ENCODE measurements at regions not wholly inside any gene's neighbourhood (a gene's known extent, or its start where the extent isn't known, plus 50 kb on each side); places are given as distances from the start of the nearest gene placed in this dataset.
A peak's percentile ranks its signal among the peaks of the same experiment; 100 is the strongest.

- no peak overlapping the region for H3K27ac Mint-ChIP-seq
- TF ChIP-seq CTCF (IDR thresholded peaks at IDR 0.05), result no peak
- H3K9me3 Mint-ChIP-seq, result no peaks in the 10 kb centered on the region
- H3K36me3 Mint-ChIP-seq (ENCODE audit: low read depth), result no peaks in the 10 kb centered on the region
- no peak overlapping the region for H3K4me3 Mint-ChIP-seq
- H3K27me3 Mint-ChIP-seq (ENCODE audit: insufficient read depth), result no peaks in the 10 kb centered on the region; the same call in 1 of the 2 replicates
- DNase-seq, result no peak
- peaks cover 34% of the 10 kb centered on the region for H3K4me1 Mint-ChIP-seq (ENCODE audit: low read depth)
These were observed 413.6 kb downstream of the CDH2 start for GRCh38 chr18:27763341-27763740.

- TF ChIP-seq CTCF (IDR thresholded peaks at IDR 0.05), result no peak
- Mint-ChIP-seq H3K4me3 (no peak overlapping the region), H3K36me3 (ENCODE audit: low read depth) (no peaks in the 10 kb centered on the region), H3K4me1 (ENCODE audit: low read depth) (peaks cover 39% of the 10 kb centered on the region), H3K27me3 (ENCODE audit: insufficient read depth) (no peaks in the 10 kb centered on the region; the same call in 1 of the 2 replicates), H3K9me3 (no peaks in the 10 kb centered on the region), H3K27ac (no peak overlapping the region)
- DNase-seq, result no peak
These were observed 414.9 kb downstream of the CDH2 start for GRCh38 chr18:27762054-27762453.

GRCh38 chr18:27752944-27753343, 424.0 kb downstream of the CDH2 start:
- Mint-ChIP-seq H3K4me3 (no peak overlapping the region), H3K9me3 (no peaks in the 10 kb centered on the region), H3K4me1 (ENCODE audit: low read depth) (peaks cover 13% of the 10 kb centered on the region), H3K27ac (no peak overlapping the region), H3K36me3 (ENCODE audit: low read depth) (no peaks in the 10 kb centered on the region), H3K27me3 (ENCODE audit: insufficient read depth) (no peaks in the 10 kb centered on the region; the same call in 1 of the 2 replicates)
- no peak for DNase-seq
- TF ChIP-seq CTCF (IDR thresholded peaks at IDR 0.05), result no peak

- Mint-ChIP-seq H3K9me3 (no peaks in the 10 kb centered on the region), H3K4me3 (no peak overlapping the region), H3K4me1 (ENCODE audit: low read depth) (peaks cover 18% of the 10 kb centered on the region), H3K27ac (no peak overlapping the region), H3K27me3 (ENCODE audit: insufficient read depth) (no peaks in the 10 kb centered on the region; the same call in 1 of the 2 replicates), H3K36me3 (ENCODE audit: low read depth) (no peaks in the 10 kb centered on the region)
- TF ChIP-seq CTCF (IDR thresholded peaks at IDR 0.05), result no peak
- DNase-seq, result no peak
These were observed 426.0 kb downstream of the CDH2 start for GRCh38 chr18:27750923-27751322.

- H3K36me3 Mint-ChIP-seq (ENCODE audit: low read depth), result no peaks in the 10 kb centered on the region
- no peaks in the 10 kb centered on the region for H3K9me3 Mint-ChIP-seq
- no peaks in the 10 kb centered on the region; the same call in 1 of the 2 replicates for H3K27me3 Mint-ChIP-seq (ENCODE audit: insufficient read depth)
- peak; percentile 73 for DNase-seq
- H3K4me3 Mint-ChIP-seq, result no peak overlapping the region
- peak; percentile 86 for TF ChIP-seq CTCF (IDR thresholded peaks at IDR 0.05)
- no peak overlapping the region for H3K27ac Mint-ChIP-seq
- H3K4me1 Mint-ChIP-seq (ENCODE audit: low read depth), result peaks cover 20% of the 10 kb centered on the region
These were observed 426.9 kb downstream of the CDH2 start for GRCh38 chr18:27750014-27750413.

- peaks cover 20% of the 10 kb centered on the region for H3K4me1 Mint-ChIP-seq (ENCODE audit: low read depth)
- no peak overlapping the region for H3K27ac Mint-ChIP-seq
- no peaks in the 10 kb centered on the region for H3K9me3 Mint-ChIP-seq
- H3K27me3 Mint-ChIP-seq (ENCODE audit: insufficient read depth), result no peaks in the 10 kb centered on the region; the same call in 1 of the 2 replicates
- TF ChIP-seq CTCF (IDR thresholded peaks at IDR 0.05), result no peak
- H3K36me3 Mint-ChIP-seq (ENCODE audit: low read depth), result no peaks in the 10 kb centered on the region
- DNase-seq, result no peak
- no peak overlapping the region for H3K4me3 Mint-ChIP-seq
These were observed 427.7 kb downstream of the CDH2 start for GRCh38 chr18:27749194-27749593.
